ENCODE measurements at regions not wholly inside any gene's neighbourhood (a gene's known extent, or its start where the extent isn't known, plus 50 kb on each side); places are given as distances from the start of the nearest gene placed in this dataset.

DNA sequence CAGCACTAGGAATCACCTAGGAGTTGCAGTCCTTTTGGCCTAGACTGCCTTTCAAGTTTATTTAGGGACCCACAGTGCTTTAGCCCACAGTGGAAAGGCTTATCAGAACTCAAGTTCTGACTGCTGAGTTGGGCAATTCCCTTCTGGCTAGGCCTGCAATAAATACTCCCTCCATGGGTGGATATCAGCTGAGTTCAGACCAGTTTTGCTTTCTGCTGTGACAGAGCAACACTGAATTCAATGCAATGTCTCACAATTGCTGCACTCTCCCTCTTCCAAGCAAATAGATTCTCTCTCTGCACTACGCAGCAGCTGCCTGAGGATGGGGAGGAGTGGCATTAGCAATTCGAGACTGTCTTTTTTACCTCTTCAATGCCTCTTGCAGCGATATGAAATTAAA is 1153.3 kb downstream of the SORCS1 start:
- H3K36me3 ChIP-seq (ENCODE audit: control insufficient read depth, low read length): no peaks in the 10 kb centered on the region
- no peak overlapping the region for H3K4me2 ChIP-seq (ENCODE audit: low read length)
- TF ChIP-seq EZH2phosphoT487 (IDR thresholded peaks at IDR 0.05; ENCODE audit: borderline replicate concordance, low read length): no peak
- TF ChIP-seq, protein P1, sequence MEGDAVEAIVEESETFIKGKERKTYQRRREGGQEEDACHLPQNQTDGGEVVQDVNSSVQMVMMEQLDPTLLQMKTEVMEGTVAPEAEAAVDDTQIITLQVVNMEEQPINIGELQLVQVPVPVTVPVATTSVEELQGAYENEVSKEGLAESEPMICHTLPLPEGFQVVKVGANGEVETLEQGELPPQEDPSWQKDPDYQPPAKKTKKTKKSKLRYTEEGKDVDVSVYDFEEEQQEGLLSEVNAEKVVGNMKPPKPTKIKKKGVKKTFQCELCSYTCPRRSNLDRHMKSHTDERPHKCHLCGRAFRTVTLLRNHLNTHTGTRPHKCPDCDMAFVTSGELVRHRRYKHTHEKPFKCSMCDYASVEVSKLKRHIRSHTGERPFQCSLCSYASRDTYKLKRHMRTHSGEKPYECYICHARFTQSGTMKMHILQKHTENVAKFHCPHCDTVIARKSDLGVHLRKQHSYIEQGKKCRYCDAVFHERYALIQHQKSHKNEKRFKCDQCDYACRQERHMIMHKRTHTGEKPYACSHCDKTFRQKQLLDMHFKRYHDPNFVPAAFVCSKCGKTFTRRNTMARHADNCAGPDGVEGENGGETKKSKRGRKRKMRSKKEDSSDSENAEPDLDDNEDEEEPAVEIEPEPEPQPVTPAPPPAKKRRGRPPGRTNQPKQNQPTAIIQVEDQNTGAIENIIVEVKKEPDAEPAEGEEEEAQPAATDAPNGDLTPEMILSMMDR (IDR thresholded peaks at IDR 0.05; ENCODE audit: low read depth, low read length, poor library complexity, severe bottlenecking): no peak
- H3K27me3 ChIP-seq (ENCODE audit: control insufficient read depth, low read length): no peaks in the 10 kb centered on the region
- H3F3A ChIP-seq (ENCODE audit: control insufficient read depth, insufficient read depth): no peaks in the 10 kb centered on the region
- no peak overlapping the region for H3K27ac ChIP-seq (ENCODE audit: low read depth, low read length)
- no peaks in the 10 kb centered on the region for H3K4me1 ChIP-seq (ENCODE audit: control insufficient read depth, low read length)
- H4K20me1 ChIP-seq (ENCODE audit: control insufficient read depth, insufficient read depth, low read depth, low read length): no peaks in the 10 kb centered on the region
- H3K4me3 ChIP-seq (ENCODE audit: low read length): no peak overlapping the region
- no peaks in the 10 kb centered on the region; the same call in 1 of the 2 replicates for H3K9me3 ChIP-seq (ENCODE audit: control insufficient read depth, insufficient read depth, low read length)
- no peaks in the 10 kb centered on the region for H3K79me2 ChIP-seq (ENCODE audit: control insufficient read depth, low read length)
- no peaks in the 10 kb centered on the region for H3K9me2 ChIP-seq (replicated peaks; ENCODE audit: control insufficient read depth, low read length)

DNA sequence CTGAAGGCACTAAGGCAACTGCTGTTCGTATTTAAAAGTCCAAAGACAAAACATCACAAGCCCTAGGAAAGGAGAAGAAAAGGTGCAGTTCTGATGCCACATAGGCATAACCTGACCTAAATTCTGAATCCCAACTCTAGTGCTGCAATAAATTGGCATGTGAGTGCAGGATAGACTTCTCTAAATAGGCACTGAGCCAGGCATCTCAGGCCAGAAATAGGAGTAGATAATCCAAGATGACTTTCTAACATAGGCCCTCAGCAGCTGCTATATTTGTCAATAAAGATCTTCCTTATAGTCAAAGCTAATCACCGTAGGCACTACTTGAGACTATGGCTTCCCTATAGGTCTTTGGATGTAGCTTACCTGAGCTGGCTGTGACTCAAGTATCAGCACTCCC is 1163.8 kb downstream of the SORCS1 start:
- Histone ChIP-seq H3K4me1 (ENCODE audit: control insufficient read depth, low read length) (no peaks in the 10 kb centered on the region), H3K79me2 (ENCODE audit: control insufficient read depth, low read length) (no peaks in the 10 kb centered on the region), H4K20me1 (ENCODE audit: control insufficient read depth, insufficient read depth, low read depth, low read length) (no peaks in the 10 kb centered on the region), H3K4me3 (ENCODE audit: low read length) (no peak overlapping the region), H3K27ac (ENCODE audit: low read depth, low read length) (no peak overlapping the region), H3K9me3 (ENCODE audit: control insufficient read depth, insufficient read depth, low read length) (no peaks in the 10 kb centered on the region), H3K4me2 (ENCODE audit: low read length) (no peak overlapping the region), H3K27me3 (ENCODE audit: control insufficient read depth, low read length) (no peaks in the 10 kb centered on the region), H3F3A (ENCODE audit: control insufficient read depth, insufficient read depth) (no peaks in the 10 kb centered on the region), H3K36me3 (ENCODE audit: control insufficient read depth, low read length) (no peaks in the 10 kb centered on the region), H3K9me2 (replicated peaks; ENCODE audit: control insufficient read depth, low read length) (no peaks in the 10 kb centered on the region)
- TF ChIP-seq EZH2phosphoT487 (IDR thresholded peaks at IDR 0.05; ENCODE audit: borderline replicate concordance, low read length): no peak
- TF ChIP-seq, protein P1 (IDR thresholded peaks at IDR 0.05; ENCODE audit: low read depth, low read length, poor library complexity, severe bottlenecking): no peak

- Histone ChIP-seq H3K4me1 (ENCODE audit: control insufficient read depth, low read length) (no peaks in the 10 kb centered on the region), H3K9me3 (ENCODE audit: control insufficient read depth, insufficient read depth, low read length) (no peaks in the 10 kb centered on the region), H3K9me2 (replicated peaks; ENCODE audit: control insufficient read depth, low read length) (no peaks in the 10 kb centered on the region), H3K79me2 (ENCODE audit: control insufficient read depth, low read length) (no peaks in the 10 kb centered on the region), H3K36me3 (ENCODE audit: control insufficient read depth, low read length) (no peaks in the 10 kb centered on the region), H3K4me2 (ENCODE audit: low read length) (no peak overlapping the region), H3K4me3 (ENCODE audit: low read length) (no peak overlapping the region), H3F3A (ENCODE audit: control insufficient read depth, insufficient read depth) (no peaks in the 10 kb centered on the region), H3K27me3 (ENCODE audit: control insufficient read depth, low read length) (no peaks in the 10 kb centered on the region), H3K27ac (ENCODE audit: low read depth, low read length) (no peak overlapping the region), H4K20me1 (ENCODE audit: control insufficient read depth, insufficient read depth, low read depth, low read length) (no peaks in the 10 kb centered on the region)
- TF ChIP-seq EZH2phosphoT487 (IDR thresholded peaks at IDR 0.05; ENCODE audit: borderline replicate concordance, low read length): no peak
- TF ChIP-seq, protein P1 (IDR thresholded peaks at IDR 0.05; ENCODE audit: low read depth, low read length, poor library complexity, severe bottlenecking): no peak
These were observed 1170.9 kb downstream of the SORCS1 start for GRCh38 chr10:105993609-105994008.

- no peaks in the 10 kb centered on the region for H3K27me3 ChIP-seq (ENCODE audit: control insufficient read depth, low read length)
- H3K9me3 ChIP-seq (ENCODE audit: control insufficient read depth, insufficient read depth, low read length): no peaks in the 10 kb centered on the region
These were observed 1171.6 kb downstream of the SORCS1 start for GRCh38 chr10:105992928-105993327.

More at GRCh38 chr10:105992928-105993327, 1171.6 kb downstream of the SORCS1 start:
- Histone ChIP-seq H4K20me1 (ENCODE audit: control insufficient read depth, insufficient read depth, low read depth, low read length) (no peaks in the 10 kb centered on the region), H3F3A (ENCODE audit: control insufficient read depth, insufficient read depth) (no peaks in the 10 kb centered on the region), H3K4me3 (ENCODE audit: low read length) (no peak overlapping the region), H3K27ac (ENCODE audit: low read depth, low read length) (no peak overlapping the region), H3K4me2 (ENCODE audit: low read length) (no peak overlapping the region), H3K79me2 (ENCODE audit: control insufficient read depth, low read length) (no peaks in the 10 kb centered on the region), H3K9me2 (replicated peaks; ENCODE audit: control insufficient read depth, low read length) (no peaks in the 10 kb centered on the region), H3K4me1 (ENCODE audit: control insufficient read depth, low read length) (no peaks in the 10 kb centered on the region), H3K36me3 (ENCODE audit: control insufficient read depth, low read length) (no peaks in the 10 kb centered on the region)
- TF ChIP-seq EZH2phosphoT487 (IDR thresholded peaks at IDR 0.05; ENCODE audit: borderline replicate concordance, low read length): no peak
- TF ChIP-seq, protein P1 (IDR thresholded peaks at IDR 0.05; ENCODE audit: low read depth, low read length, poor library complexity, severe bottlenecking): no peak
